ENCODE measurements at regions not wholly inside any gene's neighbourhood (a gene's known extent, or its start where the extent isn't known, plus 50 kb on each side); places are given as distances from the start of the nearest gene placed in this dataset.

DNA sequence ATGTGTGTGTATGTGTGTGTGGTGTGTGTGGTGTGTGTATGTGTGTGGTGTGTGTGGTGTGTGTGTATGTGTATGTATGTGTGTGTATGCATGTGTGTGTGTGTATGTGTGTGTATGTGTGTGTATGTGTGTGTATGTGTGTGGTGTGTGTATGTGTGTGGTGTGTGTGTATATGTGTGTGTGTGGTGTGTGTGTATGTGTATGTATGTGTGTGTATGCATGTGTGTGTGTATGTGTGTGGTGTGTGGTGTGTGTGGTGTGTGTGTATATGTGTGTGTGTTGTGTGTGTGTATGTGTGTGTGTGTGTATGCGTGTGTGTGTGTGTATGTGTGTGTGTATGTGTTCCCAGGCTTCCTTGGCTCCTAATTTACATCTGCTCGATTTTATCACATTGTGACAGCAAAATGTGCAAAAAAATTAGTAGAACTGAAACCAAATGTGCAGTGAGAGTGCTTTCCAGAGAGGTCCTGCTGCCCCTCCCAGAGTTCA is 234.5 kb downstream of the BMP7 start:
- TF ChIP-seq, protein P1, sequence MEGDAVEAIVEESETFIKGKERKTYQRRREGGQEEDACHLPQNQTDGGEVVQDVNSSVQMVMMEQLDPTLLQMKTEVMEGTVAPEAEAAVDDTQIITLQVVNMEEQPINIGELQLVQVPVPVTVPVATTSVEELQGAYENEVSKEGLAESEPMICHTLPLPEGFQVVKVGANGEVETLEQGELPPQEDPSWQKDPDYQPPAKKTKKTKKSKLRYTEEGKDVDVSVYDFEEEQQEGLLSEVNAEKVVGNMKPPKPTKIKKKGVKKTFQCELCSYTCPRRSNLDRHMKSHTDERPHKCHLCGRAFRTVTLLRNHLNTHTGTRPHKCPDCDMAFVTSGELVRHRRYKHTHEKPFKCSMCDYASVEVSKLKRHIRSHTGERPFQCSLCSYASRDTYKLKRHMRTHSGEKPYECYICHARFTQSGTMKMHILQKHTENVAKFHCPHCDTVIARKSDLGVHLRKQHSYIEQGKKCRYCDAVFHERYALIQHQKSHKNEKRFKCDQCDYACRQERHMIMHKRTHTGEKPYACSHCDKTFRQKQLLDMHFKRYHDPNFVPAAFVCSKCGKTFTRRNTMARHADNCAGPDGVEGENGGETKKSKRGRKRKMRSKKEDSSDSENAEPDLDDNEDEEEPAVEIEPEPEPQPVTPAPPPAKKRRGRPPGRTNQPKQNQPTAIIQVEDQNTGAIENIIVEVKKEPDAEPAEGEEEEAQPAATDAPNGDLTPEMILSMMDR (IDR thresholded peaks at IDR 0.05): no peak
- no peak for TF ChIP-seq POLR2AphosphoS5 (IDR thresholded peaks at IDR 0.05)
- TF ChIP-seq POLR2A (IDR thresholded peaks at IDR 0.05): no peak
